PC-3 (cell line): ENCODE measurements at regions not wholly inside any gene's neighbourhood (a gene's known extent, or its start where the extent isn't known, plus 50 kb on each side); places are given as distances from the start of the nearest gene placed in this dataset.

ENCODE experiments used
- EZH2 ChIP-seq: fragments of 300-600 bp; sonication (generic); IDR thresholded peaks from one replicate; pipeline ENCODE4 v1.6.1; 2017; ENCODE audit warnings: antibody characterized with exemption, mild to moderate bottlenecking, low read length; ENCODE audit not compliant: unreplicated experiment
- EZH2phosphoT487 ChIP-seq: fragments of 300-600 bp; sonication (generic); IDR thresholded peaks from 2 replicates; pipeline ENCODE4 v1.6.1; 2018; ENCODE audit warnings: mild to moderate bottlenecking, antibody characterized with exemption, low read length, borderline replicate concordance
- TF ChIP-seq, protein P1 (sequence below): fragments of 300-600 bp; sonication (generic); conservative IDR thresholded peaks from 2 replicates; pipeline ENCODE4 v1.5.1; 2017; ENCODE audit warnings: antibody characterized with exemption, low read depth, mild to moderate bottlenecking, low read length

GRCh38 chr13:50457415-50458393, 385.8 kb downstream of the DLEU7 start:
- TF ChIP-seq, protein P1, sequence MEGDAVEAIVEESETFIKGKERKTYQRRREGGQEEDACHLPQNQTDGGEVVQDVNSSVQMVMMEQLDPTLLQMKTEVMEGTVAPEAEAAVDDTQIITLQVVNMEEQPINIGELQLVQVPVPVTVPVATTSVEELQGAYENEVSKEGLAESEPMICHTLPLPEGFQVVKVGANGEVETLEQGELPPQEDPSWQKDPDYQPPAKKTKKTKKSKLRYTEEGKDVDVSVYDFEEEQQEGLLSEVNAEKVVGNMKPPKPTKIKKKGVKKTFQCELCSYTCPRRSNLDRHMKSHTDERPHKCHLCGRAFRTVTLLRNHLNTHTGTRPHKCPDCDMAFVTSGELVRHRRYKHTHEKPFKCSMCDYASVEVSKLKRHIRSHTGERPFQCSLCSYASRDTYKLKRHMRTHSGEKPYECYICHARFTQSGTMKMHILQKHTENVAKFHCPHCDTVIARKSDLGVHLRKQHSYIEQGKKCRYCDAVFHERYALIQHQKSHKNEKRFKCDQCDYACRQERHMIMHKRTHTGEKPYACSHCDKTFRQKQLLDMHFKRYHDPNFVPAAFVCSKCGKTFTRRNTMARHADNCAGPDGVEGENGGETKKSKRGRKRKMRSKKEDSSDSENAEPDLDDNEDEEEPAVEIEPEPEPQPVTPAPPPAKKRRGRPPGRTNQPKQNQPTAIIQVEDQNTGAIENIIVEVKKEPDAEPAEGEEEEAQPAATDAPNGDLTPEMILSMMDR = no peak
- TF ChIP-seq EZH2phosphoT487 (no peak), EZH2 (no peak)
